GM18505 (cell line): ENCODE measurements at regions not wholly inside any gene's neighbourhood (a gene's known extent, or its start where the extent isn't known, plus 50 kb on each side); places are given as distances from the start of the nearest gene placed in this dataset.
"Not testable (repeated sequence)": the region's sequence is repeated elsewhere in the genome, so short reads cannot be mapped to it uniquely, and the experiment has no call there.

ENCODE experiments used
- ATAC-seq: cut with Tn5 transposase; IDR thresholded peaks from one replicate; pipeline ENCODE4 v1.9.1; 2021; ENCODE audit not compliant: unreplicated experiment
- POLR2A ChIP-seq: IDR thresholded peaks from 4 replicates; pipeline ENCODE4 v1.6.1; 2011; ENCODE audit warnings: borderline replicate concordance; ENCODE audit not compliant: insufficient read depth, insufficient read length; ENCODE audit errors: extremely low read depth

DNA sequence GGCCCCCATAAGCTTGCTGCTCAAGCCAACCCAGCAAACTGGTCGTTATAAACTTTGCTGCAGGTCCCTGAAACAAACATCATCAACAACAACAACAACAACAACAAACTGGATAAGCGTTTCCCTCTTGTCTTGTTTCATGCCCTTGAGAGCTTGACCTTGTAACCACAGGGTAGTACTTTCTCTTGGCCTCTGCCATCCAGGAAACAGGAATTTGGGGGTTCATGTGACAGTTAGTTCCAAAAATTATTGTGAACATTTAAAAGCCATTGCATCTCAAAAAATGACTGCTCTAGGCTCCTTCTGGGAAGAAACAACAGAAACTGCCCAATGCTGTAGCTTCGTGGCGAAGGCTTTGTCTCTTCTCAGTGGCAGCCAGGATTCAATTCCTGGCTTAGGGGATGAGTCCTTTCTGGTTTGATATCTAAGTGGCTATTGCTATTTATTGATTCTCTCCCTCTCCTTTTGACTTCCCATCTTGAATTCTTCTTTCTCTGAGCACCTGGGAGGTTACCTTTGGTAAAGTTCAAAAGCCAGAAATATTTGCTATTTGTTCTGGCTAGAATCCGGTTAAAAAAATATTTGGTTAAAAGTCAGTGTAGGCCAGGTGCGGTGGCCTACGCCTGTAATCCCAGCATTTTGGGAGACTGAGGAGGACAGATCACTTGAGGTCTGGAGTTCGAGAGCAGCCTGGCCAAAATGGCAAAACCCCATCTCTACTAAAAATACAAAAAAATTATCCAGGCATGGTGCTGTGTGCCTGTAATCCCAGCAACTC is 52.0 kb upstream of the CPM start:
- ATAC-seq = no peak

DNA sequence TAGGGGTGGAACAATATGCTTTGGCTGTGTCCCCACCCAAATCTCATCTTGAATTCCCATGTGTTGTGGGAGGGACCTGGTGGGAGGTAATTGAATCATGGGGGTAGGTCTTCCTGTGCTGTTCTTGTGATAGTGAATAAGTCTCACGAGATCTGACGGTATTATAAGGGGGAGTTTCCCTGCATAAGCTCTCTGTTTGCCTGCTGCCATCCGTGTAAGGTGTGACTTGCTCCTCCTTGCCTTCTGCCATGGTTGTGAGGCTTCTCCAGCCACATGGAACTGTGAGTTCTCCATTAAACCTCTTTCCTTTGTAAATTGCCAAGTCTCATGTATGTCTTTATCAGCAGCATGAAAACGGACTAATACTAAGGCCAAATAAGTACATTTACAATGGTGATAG is 64.6 kb upstream of the CPM start:
- not testable (repeated sequence) for ATAC-seq

More for the DNA sequence above, 52.0 kb upstream of the CPM start:
- TF ChIP-seq POLR2A = no peak

DNA sequence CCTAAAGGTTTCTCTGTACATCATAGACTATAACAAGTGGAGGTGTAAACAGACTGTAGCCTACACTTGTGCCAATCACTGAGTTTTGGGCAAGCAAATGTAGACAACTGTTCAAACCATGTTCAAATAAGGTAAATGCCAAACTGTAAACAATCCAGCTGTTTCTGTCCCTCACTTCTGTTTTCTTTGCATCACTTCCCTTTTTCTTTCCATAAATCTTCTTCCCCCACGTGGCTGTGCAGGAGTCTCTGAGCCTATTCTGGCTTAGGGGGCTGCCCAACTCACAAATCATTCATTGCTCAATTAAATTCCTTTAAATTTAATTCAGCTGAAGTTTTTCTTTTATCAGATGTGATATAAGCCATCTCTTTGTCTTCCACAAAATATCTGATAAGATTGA is 65.1 kb upstream of the CPM start:
- ATAC-seq = no peak
- TF ChIP-seq POLR2A = no peak

DNA sequence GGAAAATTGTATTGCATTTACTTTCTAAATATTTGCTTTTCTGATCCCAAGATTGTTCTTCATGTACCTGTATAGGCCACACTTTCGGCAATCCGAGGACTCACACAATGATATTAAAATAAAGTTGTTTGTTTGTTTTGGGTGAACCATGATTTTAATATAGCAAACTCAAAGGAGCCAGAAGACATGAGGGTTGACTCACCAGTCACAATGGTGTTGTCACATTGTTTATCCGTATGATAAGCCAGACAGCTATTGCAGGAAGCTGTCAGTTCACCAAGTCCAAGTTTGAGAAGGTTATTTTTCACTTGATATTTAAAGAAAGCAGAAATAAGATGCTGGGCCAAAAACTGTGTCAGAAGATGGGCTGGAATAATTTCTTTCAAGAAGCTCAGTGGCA is 67.1 kb upstream of the CPM start:
- no peak for TF ChIP-seq POLR2A
- no peak for ATAC-seq

DNA sequence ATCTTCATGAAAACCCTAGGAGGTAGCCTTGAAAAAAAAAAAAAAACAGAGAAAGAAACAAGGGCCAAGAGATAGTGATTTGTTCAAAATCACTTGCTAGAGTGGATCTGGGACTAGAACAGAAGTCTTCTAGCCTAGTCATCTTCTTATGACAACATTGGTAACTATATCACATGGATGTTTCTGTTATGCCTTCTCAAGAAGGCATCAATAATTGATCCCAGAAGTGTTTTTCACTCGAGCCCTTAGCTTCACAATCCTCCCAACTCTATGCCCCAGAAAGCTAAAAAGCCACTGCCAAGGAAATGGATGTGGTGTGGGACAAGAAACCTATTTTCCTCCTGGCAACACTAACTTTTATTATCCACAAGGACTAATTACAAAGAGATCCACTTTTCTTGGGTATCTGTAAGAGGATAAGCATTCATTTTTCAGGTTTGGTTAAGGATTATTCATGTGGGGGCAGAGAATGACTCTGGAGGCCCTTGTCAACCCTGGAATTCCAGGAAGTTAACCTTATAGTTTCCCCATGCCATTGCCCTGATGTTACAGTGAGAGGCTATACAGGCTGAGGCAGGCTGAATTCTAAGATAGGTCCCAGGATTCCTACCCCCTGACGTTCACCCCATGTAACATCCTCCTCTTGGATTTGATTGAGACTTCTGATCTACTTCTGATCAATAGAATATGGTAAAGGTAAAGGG is 67.7 kb upstream of the CPM start:
- TF ChIP-seq POLR2A = no peak

DNA sequence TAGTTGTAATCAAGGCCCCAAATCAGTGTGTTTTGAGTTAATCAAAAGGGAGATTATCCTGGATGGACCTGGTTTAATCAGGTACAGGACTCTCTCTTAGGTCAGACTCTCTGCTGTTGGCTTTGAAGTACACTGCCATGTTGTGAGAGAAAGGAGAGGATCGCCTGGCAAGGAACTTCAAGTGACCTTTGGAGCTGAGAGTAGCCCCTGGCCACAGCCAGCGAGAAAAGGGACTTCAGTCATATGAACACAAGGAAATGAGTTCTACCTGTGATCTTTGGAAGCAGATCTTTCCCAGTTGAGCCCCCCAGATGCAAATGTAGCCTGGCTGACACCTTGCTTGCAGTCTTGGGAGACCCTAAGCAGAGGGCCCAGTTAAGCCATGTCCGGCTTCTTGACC is 68.3 kb upstream of the CPM start:
- no peak for ATAC-seq
- no peak for TF ChIP-seq POLR2A

More for the DNA sequence above, 67.7 kb upstream of the CPM start:
- ATAC-seq = no peak

DNA sequence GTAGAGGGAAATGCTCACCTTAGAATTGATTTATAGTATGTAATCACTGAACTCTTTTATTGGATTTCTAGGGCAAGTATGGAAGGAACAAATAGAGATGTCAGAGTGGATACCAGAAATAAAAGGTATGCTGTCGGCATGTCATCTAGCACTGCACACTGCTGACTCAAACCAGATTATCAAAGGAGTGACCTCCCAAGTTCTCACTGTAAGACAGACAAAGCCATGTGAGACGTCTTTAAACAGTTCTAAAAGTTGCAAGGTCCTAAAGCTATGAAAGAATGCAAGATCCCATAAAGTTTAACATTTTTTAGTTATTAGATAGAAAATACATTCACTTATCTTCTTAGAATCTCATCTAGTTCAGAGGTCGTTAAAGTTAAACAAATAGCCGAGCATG is 70.0 kb upstream of the CPM start:
- ATAC-seq = no peak
- TF ChIP-seq POLR2A = no peak

DNA sequence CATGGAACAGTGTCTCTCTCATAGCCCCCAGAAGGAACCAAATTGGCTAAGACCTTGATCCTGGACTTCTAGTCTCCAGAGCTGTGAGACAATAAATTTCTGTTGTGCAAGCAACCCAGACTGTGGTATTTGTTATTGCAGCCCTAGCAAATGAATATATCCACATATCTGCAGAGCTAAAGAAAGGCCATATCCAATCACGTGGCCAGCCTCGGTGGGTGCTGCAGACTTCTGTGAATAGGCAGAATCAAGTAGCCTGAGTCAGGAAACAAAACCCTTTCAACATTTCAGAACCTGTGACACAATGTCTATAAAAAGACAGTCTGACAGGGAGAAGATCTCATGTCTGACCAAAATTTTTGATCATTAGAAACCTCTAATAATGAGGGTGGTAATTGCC is 71.0 kb upstream of the CPM start:
- no peak for ATAC-seq
- no peak for TF ChIP-seq POLR2A

DNA sequence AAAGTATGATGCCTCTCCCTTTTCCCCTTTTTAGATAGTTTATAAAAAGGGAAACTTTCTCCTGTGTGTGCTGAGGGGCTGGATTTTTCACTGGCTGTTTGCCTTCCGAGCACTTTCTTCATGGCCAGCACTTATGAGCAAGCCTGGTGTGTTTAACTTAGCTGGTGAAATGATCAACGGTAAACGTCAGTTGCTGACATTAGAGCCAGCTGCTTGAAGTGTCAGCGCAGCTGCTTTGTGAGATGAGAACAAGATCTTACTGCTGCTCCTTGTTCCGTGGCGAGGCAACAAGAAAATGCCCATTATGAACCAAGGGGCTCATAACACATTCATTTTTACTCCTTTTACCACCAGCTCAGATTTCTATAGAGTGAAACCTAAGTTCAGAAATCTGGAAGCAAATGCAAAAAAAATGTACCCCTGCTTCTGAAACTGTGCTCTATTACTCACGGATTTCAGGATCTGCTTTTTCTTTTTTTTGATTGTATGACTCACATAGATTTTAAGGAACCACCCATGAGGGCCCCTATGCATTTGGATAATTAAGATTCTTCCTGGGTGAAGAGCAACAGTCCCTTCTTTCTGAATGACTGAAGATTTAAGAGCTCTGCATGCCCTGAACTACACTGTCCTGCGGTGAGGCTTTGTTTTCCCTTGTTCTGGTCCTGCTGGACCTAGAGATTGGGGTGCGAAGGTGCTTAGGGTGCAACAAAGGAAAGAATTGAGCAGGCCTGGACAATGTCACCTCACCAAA is 74.3 kb upstream of the CPM start:
- TF ChIP-seq POLR2A = no peak
- ATAC-seq = no peak

DNA sequence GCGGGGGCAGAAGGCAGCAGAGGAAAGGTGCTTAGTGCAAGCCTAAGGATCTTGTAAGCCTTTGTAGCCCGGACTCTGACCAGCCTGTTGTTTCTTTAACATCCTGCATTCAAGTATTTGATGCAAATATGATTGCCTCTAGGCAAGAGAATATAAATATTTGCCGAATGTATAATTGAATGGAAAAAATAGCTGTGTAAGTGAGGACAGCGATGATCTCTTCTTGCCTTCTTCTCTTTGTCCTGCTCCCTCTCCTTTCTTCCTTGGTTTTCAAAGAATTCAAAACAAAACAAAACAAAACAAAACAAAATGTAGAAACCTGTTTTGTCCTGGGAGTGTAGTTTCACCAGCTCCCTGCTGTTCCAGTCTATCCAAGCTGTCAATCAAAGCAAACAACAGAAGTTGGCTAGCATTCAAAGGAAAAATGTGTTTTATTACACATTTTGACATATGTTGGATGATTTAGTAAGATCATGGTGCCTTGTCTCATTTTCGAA is 74.9 kb upstream of the CPM start:
- no peak for TF ChIP-seq POLR2A
- ATAC-seq = no peak

DNA sequence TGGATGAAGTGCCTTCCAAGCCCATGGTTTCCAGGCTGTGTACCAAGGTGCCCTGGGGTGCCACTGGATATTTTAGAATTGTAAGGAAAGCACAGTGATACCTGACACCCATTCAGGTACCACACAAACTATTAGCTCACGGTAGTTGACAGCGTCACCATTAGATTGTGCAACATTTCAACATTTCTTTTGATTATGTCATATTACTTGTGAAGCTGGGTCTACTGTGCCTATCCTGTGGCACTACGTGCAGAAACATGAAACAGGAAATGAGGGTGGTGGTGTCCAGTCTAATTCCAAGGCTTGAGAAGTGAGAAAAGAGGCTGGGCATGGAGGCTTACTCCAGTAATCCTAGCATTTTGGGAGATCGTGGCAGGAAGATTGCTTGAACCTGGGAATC is 75.5 kb upstream of the CPM start:
- no peak for TF ChIP-seq POLR2A
- no peak for ATAC-seq

DNA sequence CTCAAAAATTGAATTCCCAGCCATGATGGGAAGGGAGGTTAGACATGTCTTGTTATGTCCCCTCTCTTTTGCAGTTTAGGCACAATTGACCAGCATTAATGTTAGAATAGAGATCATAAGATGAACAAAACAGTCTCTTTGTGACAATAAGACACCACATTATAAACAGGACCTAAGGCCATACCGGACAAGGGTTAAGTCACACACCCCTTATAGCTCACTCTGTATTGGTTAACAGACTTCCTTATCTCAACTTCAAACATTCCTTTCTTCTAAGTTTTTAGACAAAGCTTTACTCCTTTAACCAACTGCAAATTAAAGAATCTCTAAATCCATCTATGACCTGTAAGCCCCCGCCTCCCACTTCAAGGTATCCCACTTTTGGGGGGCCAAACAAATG is 81.1 kb upstream of the CPM start:
- no peak for ATAC-seq
- TF ChIP-seq POLR2A = no peak

DNA sequence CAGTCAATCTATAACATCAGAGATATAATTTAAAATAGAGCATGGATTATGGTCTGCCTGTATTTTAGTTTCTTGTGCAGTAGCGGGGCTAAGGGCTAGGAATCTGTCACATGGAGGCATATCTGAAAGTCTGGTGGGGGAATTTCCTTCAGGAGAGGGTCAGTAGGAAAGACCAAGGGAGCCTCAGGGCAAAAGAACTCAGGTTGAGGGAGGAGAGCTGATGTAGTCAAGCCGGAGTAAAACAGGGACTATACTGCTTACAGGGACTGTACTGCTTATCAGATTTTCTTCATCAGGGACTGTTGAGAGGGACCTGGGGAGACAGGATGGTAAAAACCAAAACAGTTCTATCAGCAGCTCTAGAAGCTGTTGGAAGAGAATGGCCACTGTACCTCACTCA is 82.0 kb upstream of the CPM start:
- no peak for TF ChIP-seq POLR2A
- no peak for ATAC-seq

DNA sequence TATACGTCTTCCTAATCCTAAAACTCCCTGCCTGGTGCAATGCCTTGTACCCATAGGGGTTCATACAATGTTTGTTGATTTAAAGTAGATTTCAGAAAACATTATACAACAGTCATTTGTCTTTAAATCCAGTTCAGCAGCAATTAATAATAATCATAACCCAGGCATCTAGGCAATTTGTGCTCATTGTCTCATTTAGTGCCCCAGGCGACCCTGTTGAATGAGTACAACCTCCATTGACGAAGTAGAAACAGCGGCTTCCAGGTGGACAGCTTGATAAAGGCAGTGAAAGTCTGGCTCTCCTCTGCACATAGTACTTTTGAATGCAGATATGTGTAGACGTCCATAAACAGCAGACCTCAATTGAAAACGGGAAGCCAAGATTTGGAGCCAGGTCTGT is 82.9 kb upstream of the CPM start:
- TF ChIP-seq POLR2A = no peak
- no peak for ATAC-seq
